HG03460 (cell line): ENCODE measurements at regions not wholly inside any gene's neighbourhood (a gene's known extent, or its start where the extent isn't known, plus 50 kb on each side); places are given as distances from the start of the nearest gene placed in this dataset.
"Not testable (repeated sequence)": the region's sequence is repeated elsewhere in the genome, so short reads cannot be mapped to it uniquely, and the experiment has no call there.

ENCODE experiments used
- ATAC-seq: cut with Tn5 transposase; IDR thresholded peaks from one replicate; pipeline ENCODE4 v1.9.1; 2021; ENCODE audit not compliant: unreplicated experiment

GRCh38 chr6:105858639-105859038 is 227.5 kb upstream of the PRDM1 start:
- not testable (repeated sequence) for ATAC-seq

GRCh38 chr6:105855433-105855832 is 230.7 kb upstream of the PRDM1 start:
- no peak for ATAC-seq

- ATAC-seq = not testable (repeated sequence)
Observed at GRCh38 chr6:105853979-105854378, 232.2 kb upstream of the PRDM1 start.

GRCh38 chr6:105851606-105852005 is 234.5 kb upstream of the PRDM1 start:
- no peak for ATAC-seq

- ATAC-seq = no peak
Observed at GRCh38 chr6:105851113-105851580, 235.0 kb upstream of the PRDM1 start.

- no peak for ATAC-seq
Observed at GRCh38 chr6:105850261-105851112, 235.6 kb upstream of the PRDM1 start.

GRCh38 chr6:105849746-105850145 is 236.4 kb upstream of the PRDM1 start:
- ATAC-seq = no peak

GRCh38 chr6:105847433-105847832 is 238.7 kb upstream of the PRDM1 start:
- no peak for ATAC-seq

- no peak for ATAC-seq
Observed at GRCh38 chr6:105844275-105844883, 241.8 kb upstream of the PRDM1 start.

- ATAC-seq = no peak
Observed at GRCh38 chr6:105839266-105839665, 246.9 kb upstream of the PRDM1 start.

GRCh38 chr6:105838171-105838570 is 248.0 kb upstream of the PRDM1 start:
- no peak for ATAC-seq

- ATAC-seq = no peak
Observed at GRCh38 chr6:105836889-105837288, 249.2 kb upstream of the PRDM1 start.

GRCh38 chr6:105836379-105836778 is 249.8 kb upstream of the PRDM1 start:
- ATAC-seq = no peak

GRCh38 chr6:105835373-105835772 is 250.8 kb upstream of the PRDM1 start:
- ATAC-seq = no peak

GRCh38 chr6:105833959-105834947 is 251.9 kb upstream of the PRDM1 start:
- ATAC-seq = no peak

- ATAC-seq = no peak
Observed at GRCh38 chr6:105832313-105832761, 253.8 kb upstream of the PRDM1 start.

- ATAC-seq = no peak
Observed at GRCh38 chr6:105831311-105832097, 254.6 kb upstream of the PRDM1 start.

GRCh38 chr6:105825210-105825609 is 260.9 kb upstream of the PRDM1 start:
- no peak for ATAC-seq

- no peak for ATAC-seq
Observed at GRCh38 chr6:105824732-105825131, 261.4 kb upstream of the PRDM1 start.

- ATAC-seq = no peak
Observed at GRCh38 chr6:105821777-105822176, 264.4 kb upstream of the PRDM1 start.
